HCT116 (cell line): ENCODE measurements at regions not wholly inside any gene's neighbourhood (a gene's known extent, or its start where the extent isn't known, plus 50 kb on each side); places are given as distances from the start of the nearest gene placed in this dataset.

ENCODE experiments used
- ATAC-seq: fragments of 200-7000 bp; cut with Tn5 transposase; 2 replicates; pipeline ENCODE4 v1.9.1; 2020; ENCODE audit warnings: mild to moderate bottlenecking, moderate library complexity
- BruUV-seq: library from RNA; stranded (reverse); fragments of 400-500 nt; replicated peaks from 2 replicates; lab custom pipeline; 2021; lab: Mats Ljungman, UMichigan
- CTCF ChIA-PET: fragments of 300-600 bp; sonication (Branson Sonifier 250); formaldehyde crosslinking; loops from one replicate; lab custom pipeline; 2021; ENCODE audit warnings: antibody characterized with exemption; lab: Charles Lee
- POLR2A ChIA-PET: fragments of 300-600, 350-600 bp; sonication (Branson Sonifier 250); formaldehyde crosslinking; loops from one replicate; lab custom pipeline; 2021; ENCODE audit warnings: antibody characterized with exemption; lab: Charles Lee
- RAD21 ChIA-PET, 2 experiments: fragments of 300-600 bp; sonication (Branson Sonifier 250); formaldehyde crosslinking; loops; one replicate each; lab custom pipeline; 2023; ENCODE audit warnings: low total read pairs in 2 of 2; ENCODE audit not compliant: uncharacterized antibody in 2 of 2, unreplicated experiment in 2 of 2, low non-redundant PET in 1 of 2; lab: Charles Lee
- DNase-seq: peaks from one replicate; pipeline ENCODE4 v3.0.0-alpha.2; 2010; ENCODE audit warnings: low read depth, low spot score
- H2AFZ ChIP-seq: fragments of 200-600 bp; shearing (Covaris generic), sonication (generic); 2 replicates; pipeline ENCODE4 v1.6.1; 2017; ENCODE audit warnings: low read depth, mixed run types, mixed read lengths, antibody characterized with exemption, low read length; ENCODE audit not compliant: poor library complexity, severe bottlenecking
- H3K27ac ChIP-seq: 2 replicates; pipeline ENCODE4 v1.5.1; 2012; ENCODE audit warnings: low read depth, low read length
- H3K27me3 ChIP-seq: fragments of 200-600 bp; sonication (generic); 2 replicates; pipeline ENCODE4 v1.6.1; 2016; ENCODE audit warnings: mixed run types, low read length, mixed read lengths; ENCODE audit not compliant: insufficient read depth
- H3K36me3 ChIP-seq, 2 experiments: fragments of 200-500 bp in 1 of 2; fragments of 200-600 bp in 1 of 2; sonication (Bioruptor generic) in 1 of 2; sonication (generic) in 1 of 2; 2 replicates each; pipeline versions ENCODE4 v1.5.1 to v1.6.1; 2014 to 2016; ENCODE audit warnings: low read length in 2 of 2, inconsistent platforms in 1 of 2, mixed read lengths in 1 of 2, mixed run types in 1 of 2; ENCODE audit not compliant: insufficient read depth in 2 of 2, control insufficient read depth in 1 of 2
- H3K4me1 ChIP-seq, 2 experiments: fragments of 200-600 bp in 1 of 2; sonication (generic) in 1 of 2; 2 replicates each; pipeline versions ENCODE4 v1.5.1 to v1.6.1; 2012 to 2017; ENCODE audit warnings: low read length in 2 of 2, inconsistent platforms in 1 of 2, mild to moderate bottlenecking in 1 of 2, mixed read lengths in 1 of 2, mixed run types in 1 of 2, moderate library complexity in 1 of 2; ENCODE audit not compliant: insufficient read depth in 2 of 2, control insufficient read depth in 1 of 2
- H3K4me2 ChIP-seq: fragments of 200-600 bp; sonication (generic); 2 replicates; pipeline ENCODE4 v1.6.1; 2017; ENCODE audit warnings: mixed run types, low read length, mixed read lengths
- H3K4me3 ChIP-seq, 2 experiments: fragments of 200-600 bp in 1 of 2; sonication (generic) in 1 of 2; replicated peaks in 1 of 2; 2 replicates each; pipeline ENCODE4 v1.5.1; 2011 to 2016; ENCODE audit warnings: low read length in 2 of 2, control low read depth in 1 of 2, low read depth in 1 of 2, mild to moderate bottlenecking in 1 of 2, mixed read lengths in 1 of 2, mixed run types in 1 of 2
- H3K79me2 ChIP-seq: fragments of 200-600 bp; sonication (generic); 2 replicates; pipeline ENCODE4 v1.6.1; 2017; ENCODE audit warnings: mild to moderate bottlenecking, mixed run types, low read length, moderate library complexity, mixed read lengths; ENCODE audit not compliant: insufficient read depth
- H3K9ac ChIP-seq: fragments of 200-600 bp; sonication (generic); 2 replicates; pipeline ENCODE4 v1.6.1; 2016; ENCODE audit warnings: low read length, mixed read lengths
- H3K9me2 ChIP-seq: fragments of 200-600 bp; sonication (generic), shearing (Covaris generic); 2 replicates; pipeline ENCODE4 v1.6.1; 2017; ENCODE audit warnings: mixed run types, mild to moderate bottlenecking, moderate library complexity; ENCODE audit not compliant: insufficient read depth
- H3K9me3 ChIP-seq, 2 experiments: fragments of 200-500 bp in 1 of 2; fragments of 200-600 bp in 1 of 2; sonication (Bioruptor generic) in 1 of 2; sonication (generic) in 1 of 2; 2 replicates each; pipeline ENCODE4 v1.6.1; 2014 to 2017; ENCODE audit warnings: low read length in 2 of 2, mixed read lengths in 2 of 2, inconsistent platforms in 1 of 2, low read depth in 1 of 2, mild to moderate bottlenecking in 1 of 2, mixed run types in 1 of 2, moderate library complexity in 1 of 2; ENCODE audit not compliant: control insufficient read depth in 1 of 2, insufficient read depth in 1 of 2
- H4K20me1 ChIP-seq: fragments of 200-600 bp; sonication (generic), shearing (Covaris generic); 2 replicates; pipeline ENCODE4 v1.6.1; 2017; ENCODE audit warnings: mixed run types, mild to moderate bottlenecking, moderate library complexity; ENCODE audit not compliant: insufficient read depth
- CBX3 ChIP-seq: IDR thresholded peaks from 2 replicates; pipeline ENCODE4 v1.6.1; 2012; ENCODE audit warnings: low read depth
- CEBPB ChIP-seq: IDR thresholded peaks from 2 replicates; pipeline ENCODE4 v1.6.1; 2012; ENCODE audit warnings: low read depth
- FOSL1 ChIP-seq: IDR thresholded peaks from 2 replicates; pipeline ENCODE4 v1.6.1; 2012; ENCODE audit warnings: low read depth
- JUND ChIP-seq: IDR thresholded peaks from 2 replicates; pipeline ENCODE4 v1.6.1; 2012
- POLR2AphosphoS5 ChIP-seq: IDR thresholded peaks from 2 replicates; pipeline ENCODE4 v1.6.1; 2011; ENCODE audit warnings: mild to moderate bottlenecking, low read depth, low read length, moderate library complexity
- SIN3A ChIP-seq: IDR thresholded peaks from 2 replicates; pipeline ENCODE4 v1.6.1; 2012; ENCODE audit warnings: low read depth
- SP1 ChIP-seq: IDR thresholded peaks from 2 replicates; pipeline ENCODE4 v1.6.1; 2012; ENCODE audit warnings: low read depth
- TCF7L2 ChIP-seq: IDR thresholded peaks from 2 replicates; pipeline ENCODE4 v1.7.0; 2011; ENCODE audit warnings: borderline replicate concordance, inconsistent platforms; ENCODE audit not compliant: insufficient read depth, insufficient read length; ENCODE audit errors: extremely low read depth
- YY1 ChIP-seq: IDR thresholded peaks from 2 replicates; pipeline ENCODE4 v1.6.1; 2011; ENCODE audit warnings: low read length, low read depth, moderate library complexity, mild to moderate bottlenecking; ENCODE audit not compliant: insufficient replicate concordance; ENCODE audit errors: extremely low read depth
- ZFX ChIP-seq: fragments of 450-650 bp; IDR thresholded peaks from 2 replicates; pipeline ENCODE4 v1.6.1; 2017
- ZNF274 ChIP-seq: fragments of 200-500 bp; sonication (Bioruptor generic); IDR thresholded peaks from 2 replicates; pipeline ENCODE4 v1.6.1; 2014; ENCODE audit warnings: mild to moderate bottlenecking, low read depth, low read length, inconsistent platforms
- intact Hi-C: fragments of 100-400 bp; cut with micrococcal nuclease; formaldehyde crosslinking; loops from 2 replicates; pipeline ENCODE4 v1.10.0; 2022
- TF ChIP-seq, protein P1 (sequence below): IDR thresholded peaks from 2 replicates; pipeline ENCODE4 v1.6.1; 2012; ENCODE audit warnings: low read depth
- TF ChIP-seq, protein P2 (sequence below), 3 experiments: fragments of 200-600 bp in 1 of 3; sonication (generic) in 1 of 3; IDR thresholded peaks in 2 of 3; conservative IDR thresholded peaks in 1 of 3; 2 replicates each; pipeline ENCODE4 v1.5.1; 2012 to 2017; ENCODE audit warnings: low read depth in 2 of 3, low read length in 2 of 3, antibody characterized with exemption in 1 of 3, borderline replicate concordance in 1 of 3, control low read depth in 1 of 3, mild to moderate bottlenecking in 1 of 3, mixed read lengths in 1 of 3, mixed run types in 1 of 3, moderate library complexity in 1 of 3; ENCODE audit not compliant: insufficient read depth in 1 of 3
- TF ChIP-seq, protein P3 (sequence below): IDR thresholded peaks from 2 replicates; pipeline ENCODE4 v1.6.1; 2012

DNA sequence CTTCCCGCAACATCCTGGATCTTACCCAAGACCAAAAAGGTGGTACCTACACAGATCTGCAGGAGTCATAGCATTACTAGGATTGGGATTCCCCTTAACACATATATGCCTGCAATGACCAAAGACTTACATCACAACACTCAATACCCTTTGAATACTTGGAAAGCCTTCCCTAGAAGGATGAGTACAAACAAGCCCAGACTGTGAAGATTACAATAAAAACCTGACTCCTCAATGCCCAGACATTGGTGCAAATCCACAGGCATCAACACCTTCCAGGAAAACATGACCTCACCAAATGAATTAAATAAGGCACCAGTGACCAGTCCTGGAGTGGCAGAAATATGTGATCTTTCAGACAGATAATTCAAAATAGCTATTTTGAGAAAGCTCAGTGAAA lies 326.8 kb downstream of the TBL1XR1 start:
- CTCF ChIA-PET, result no interaction called here
- Histone ChIP-seq H2AFZ (no peak overlapping the region), H3K4me2 (no peak overlapping the region), H3K4me1 (no peaks in the 10 kb centered on the region), H3K9me2 (no peaks in the 10 kb centered on the region), H3K27ac (no peak overlapping the region)
- no peak for TF ChIP-seq YY1
- TF ChIP-seq, all 23 proteins: peak for 0
- no peak for ATAC-seq
- no peak overlapping the region for H3K4me3 ChIP-seq
- intact Hi-C loops, result no loop called here
- H4K20me1 ChIP-seq, result no peaks in the 10 kb centered on the region
- DNase-seq, result no peak
- H3K9ac ChIP-seq, result no peak overlapping the region
- H3K36me3 ChIP-seq, result no peaks in the 10 kb centered on the region
- H3K27me3 ChIP-seq, result no peaks in the 10 kb centered on the region
- ChIA-PET RAD21 (no interaction called here), POLR2A (no interaction called here)
- no peaks in the 10 kb centered on the region for H3K9me3 ChIP-seq
- BruUV-seq, result no TSS peak
- no peaks in the 10 kb centered on the region for H3K79me2 ChIP-seq

DNA sequence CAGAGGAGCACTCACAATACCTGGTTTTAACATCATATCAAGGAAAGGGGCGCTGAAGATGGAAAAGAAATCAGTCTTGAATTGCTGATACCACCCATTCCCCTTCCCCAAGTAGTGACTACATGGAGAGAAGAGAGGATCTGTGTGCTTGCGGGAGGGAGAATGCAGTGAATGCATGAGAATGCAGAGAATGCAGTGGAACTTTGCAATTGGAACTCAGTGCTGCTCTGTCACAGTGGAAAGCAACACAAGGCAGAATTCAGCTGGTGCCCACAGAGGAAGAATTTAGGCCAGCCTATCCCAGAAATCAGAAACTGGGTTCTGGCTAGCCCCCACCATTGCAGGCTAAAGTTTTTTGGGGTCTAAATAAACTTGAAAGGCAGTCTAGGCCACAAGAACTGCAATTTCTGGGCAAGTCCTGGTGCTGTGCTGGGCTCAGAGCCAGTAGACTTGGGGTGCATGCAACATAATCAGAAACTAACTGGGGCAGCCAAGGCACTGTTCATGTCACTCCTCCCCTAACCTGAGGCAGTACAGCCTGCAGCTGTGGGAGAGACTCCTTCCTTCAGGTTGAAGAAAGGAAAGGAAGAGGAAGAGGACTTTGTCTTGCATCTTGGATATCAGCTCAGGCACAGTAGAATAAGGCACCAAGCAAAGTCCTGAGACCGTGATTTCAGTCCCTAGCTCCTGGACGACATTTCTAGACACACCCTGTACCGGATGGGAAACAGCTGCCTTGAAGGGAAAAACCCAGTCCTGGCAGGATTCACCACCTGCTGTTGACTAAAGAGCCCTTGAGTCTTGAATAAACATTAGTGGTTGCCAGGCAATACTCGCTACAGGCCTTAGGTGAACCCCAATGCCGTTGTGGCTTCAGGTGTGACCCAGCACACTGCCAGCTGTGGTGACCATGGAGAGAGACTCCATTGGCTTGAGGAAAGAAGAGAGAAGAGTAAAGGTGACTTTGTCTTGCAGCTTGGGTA lies 329.3 kb downstream of the TBL1XR1 start:
- Histone ChIP-seq H3K79me2 (no peaks in the 10 kb centered on the region), H3K9me2 (no peaks in the 10 kb centered on the region), H3K9ac (no peak overlapping the region), H2AFZ (no peak overlapping the region), H4K20me1 (no peaks in the 10 kb centered on the region), H3K27ac (no peak overlapping the region), H3K4me2 (no peak overlapping the region), H3K4me3 (no peak overlapping the region), H3K36me3 (no peaks in the 10 kb centered on the region), H3K4me1 (no peaks in the 10 kb centered on the region), H3K9me3 (no peaks in the 10 kb centered on the region), H3K27me3 (no peaks in the 10 kb centered on the region)
- no peak for TF ChIP-seq FOSL1
- TF ChIP-seq, protein P1, sequence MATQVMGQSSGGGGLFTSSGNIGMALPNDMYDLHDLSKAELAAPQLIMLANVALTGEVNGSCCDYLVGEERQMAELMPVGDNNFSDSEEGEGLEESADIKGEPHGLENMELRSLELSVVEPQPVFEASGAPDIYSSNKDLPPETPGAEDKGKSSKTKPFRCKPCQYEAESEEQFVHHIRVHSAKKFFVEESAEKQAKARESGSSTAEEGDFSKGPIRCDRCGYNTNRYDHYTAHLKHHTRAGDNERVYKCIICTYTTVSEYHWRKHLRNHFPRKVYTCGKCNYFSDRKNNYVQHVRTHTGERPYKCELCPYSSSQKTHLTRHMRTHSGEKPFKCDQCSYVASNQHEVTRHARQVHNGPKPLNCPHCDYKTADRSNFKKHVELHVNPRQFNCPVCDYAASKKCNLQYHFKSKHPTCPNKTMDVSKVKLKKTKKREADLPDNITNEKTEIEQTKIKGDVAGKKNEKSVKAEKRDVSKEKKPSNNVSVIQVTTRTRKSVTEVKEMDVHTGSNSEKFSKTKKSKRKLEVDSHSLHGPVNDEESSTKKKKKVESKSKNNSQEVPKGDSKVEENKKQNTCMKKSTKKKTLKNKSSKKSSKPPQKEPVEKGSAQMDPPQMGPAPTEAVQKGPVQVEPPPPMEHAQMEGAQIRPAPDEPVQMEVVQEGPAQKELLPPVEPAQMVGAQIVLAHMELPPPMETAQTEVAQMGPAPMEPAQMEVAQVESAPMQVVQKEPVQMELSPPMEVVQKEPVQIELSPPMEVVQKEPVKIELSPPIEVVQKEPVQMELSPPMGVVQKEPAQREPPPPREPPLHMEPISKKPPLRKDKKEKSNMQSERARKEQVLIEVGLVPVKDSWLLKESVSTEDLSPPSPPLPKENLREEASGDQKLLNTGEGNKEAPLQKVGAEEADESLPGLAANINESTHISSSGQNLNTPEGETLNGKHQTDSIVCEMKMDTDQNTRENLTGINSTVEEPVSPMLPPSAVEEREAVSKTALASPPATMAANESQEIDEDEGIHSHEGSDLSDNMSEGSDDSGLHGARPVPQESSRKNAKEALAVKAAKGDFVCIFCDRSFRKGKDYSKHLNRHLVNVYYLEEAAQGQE, result no peak
- TF ChIP-seq POLR2AphosphoS5, result no peak
- no peak for TF ChIP-seq CBX3
- TF ChIP-seq, protein P2, sequence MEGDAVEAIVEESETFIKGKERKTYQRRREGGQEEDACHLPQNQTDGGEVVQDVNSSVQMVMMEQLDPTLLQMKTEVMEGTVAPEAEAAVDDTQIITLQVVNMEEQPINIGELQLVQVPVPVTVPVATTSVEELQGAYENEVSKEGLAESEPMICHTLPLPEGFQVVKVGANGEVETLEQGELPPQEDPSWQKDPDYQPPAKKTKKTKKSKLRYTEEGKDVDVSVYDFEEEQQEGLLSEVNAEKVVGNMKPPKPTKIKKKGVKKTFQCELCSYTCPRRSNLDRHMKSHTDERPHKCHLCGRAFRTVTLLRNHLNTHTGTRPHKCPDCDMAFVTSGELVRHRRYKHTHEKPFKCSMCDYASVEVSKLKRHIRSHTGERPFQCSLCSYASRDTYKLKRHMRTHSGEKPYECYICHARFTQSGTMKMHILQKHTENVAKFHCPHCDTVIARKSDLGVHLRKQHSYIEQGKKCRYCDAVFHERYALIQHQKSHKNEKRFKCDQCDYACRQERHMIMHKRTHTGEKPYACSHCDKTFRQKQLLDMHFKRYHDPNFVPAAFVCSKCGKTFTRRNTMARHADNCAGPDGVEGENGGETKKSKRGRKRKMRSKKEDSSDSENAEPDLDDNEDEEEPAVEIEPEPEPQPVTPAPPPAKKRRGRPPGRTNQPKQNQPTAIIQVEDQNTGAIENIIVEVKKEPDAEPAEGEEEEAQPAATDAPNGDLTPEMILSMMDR (IDR thresholded peaks at IDR 0.05 in 2 of 3, conservative IDR thresholded peaks at IDR 0.05 in 1 of 3; ENCODE audit: borderline replicate concordance in 1 of 3, insufficient read depth in 1 of 3, low read depth in 2 of 3, low read length in 2 of 3), result no peak
- no peak for TF ChIP-seq SP1
- no peak for TF ChIP-seq TCF7L2
- TF ChIP-seq JUND, result no peak
- TF ChIP-seq YY1, result no peak
- TF ChIP-seq ZFX, result no peak
- TF ChIP-seq, protein P3, sequence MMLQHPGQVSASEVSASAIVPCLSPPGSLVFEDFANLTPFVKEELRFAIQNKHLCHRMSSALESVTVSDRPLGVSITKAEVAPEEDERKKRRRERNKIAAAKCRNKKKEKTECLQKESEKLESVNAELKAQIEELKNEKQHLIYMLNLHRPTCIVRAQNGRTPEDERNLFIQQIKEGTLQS, result no peak
- TF ChIP-seq SIN3A, result no peak
- no peak for TF ChIP-seq ZNF274
- TF ChIP-seq CEBPB, result no peak
- ATAC-seq, result no peak
- no TSS peak for BruUV-seq
- POLR2A ChIA-PET, result no interaction called here
- intact Hi-C loops, result no loop called here
- DNase-seq, result no peak
- CTCF ChIA-PET, result no interaction called here
- RAD21 ChIA-PET, result no interaction called here
